HG03159 (cell line): ENCODE measurements at regions not wholly inside any gene's neighbourhood (a gene's known extent, or its start where the extent isn't known, plus 50 kb on each side); places are given as distances from the start of the nearest gene placed in this dataset.

ENCODE experiments used
- ATAC-seq: cut with Tn5 transposase; IDR thresholded peaks from one replicate; pipeline ENCODE4 v1.9.1; 2021; ENCODE audit warnings: mild to moderate bottlenecking, moderate library complexity; ENCODE audit not compliant: unreplicated experiment

DNA sequence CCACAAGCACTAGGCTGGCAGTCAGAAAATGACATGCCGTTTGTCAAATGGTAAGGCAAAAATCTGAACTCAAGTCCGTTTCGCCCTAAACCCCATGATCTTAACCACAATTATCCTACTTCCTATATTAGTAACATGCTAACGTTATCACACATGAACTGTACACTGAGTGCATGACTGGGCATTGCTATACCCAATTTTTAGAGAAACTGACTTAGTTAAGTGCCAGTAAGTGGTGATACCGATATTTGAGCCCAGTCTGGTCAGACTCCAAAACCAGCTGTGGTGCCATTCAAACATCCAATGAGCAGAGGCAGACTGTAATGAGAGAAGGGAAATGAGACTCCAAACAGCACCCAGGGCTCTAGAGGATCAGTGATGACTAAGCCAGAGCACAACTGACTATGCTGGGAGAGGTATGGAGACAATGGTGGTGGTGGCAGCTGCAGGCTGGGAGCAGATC, 311.7 kb upstream of the PKDCC start:
- peak; percentile 93 for ATAC-seq

- peak; percentile 28 for ATAC-seq
Measured at GRCh38 chr2:41736586-41736985, 311.2 kb upstream of the PKDCC start.

DNA sequence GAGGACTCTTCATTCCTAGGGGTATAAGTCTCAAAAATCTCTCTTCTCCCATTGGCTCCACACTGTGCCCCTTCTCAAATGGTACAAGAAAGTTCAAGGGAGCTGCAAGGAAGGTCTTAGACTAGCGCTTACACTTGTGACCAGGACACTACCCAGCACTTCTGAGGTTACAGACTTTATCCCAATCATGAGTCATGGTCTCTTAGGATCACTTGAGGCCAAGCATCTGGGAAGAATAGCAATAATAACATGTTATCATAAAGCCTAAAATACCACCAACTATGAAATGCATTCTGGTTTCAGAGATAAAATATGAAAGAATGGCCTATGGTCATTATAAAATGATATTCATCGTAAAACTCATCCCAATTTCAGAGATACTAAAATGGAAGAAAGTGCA, 309.9 kb upstream of the PKDCC start:
- no peak for ATAC-seq

- peak; percentile 99 for ATAC-seq
Measured at GRCh38 chr2:41741951-41742595, 305.7 kb upstream of the PKDCC start.

DNA sequence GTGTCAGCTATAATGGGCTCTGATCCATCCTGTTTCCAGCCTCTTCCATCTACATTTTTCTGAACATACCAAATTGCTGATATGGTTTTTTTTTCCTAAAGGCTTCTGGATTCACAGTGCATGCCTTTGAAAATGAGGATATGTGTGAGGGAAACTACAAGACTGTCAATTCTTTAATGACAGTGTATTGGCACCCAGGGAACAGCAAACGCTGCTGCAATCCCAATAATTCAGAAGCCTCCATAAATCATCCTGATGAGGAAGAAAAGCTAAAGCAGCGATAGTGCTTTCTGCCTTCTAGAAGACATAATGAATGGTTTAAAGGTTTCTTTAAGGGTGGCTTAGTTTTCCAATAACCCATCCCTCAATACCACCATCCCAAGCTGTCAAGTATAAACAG, 304.5 kb upstream of the PKDCC start:
- ATAC-seq: no peak

DNA sequence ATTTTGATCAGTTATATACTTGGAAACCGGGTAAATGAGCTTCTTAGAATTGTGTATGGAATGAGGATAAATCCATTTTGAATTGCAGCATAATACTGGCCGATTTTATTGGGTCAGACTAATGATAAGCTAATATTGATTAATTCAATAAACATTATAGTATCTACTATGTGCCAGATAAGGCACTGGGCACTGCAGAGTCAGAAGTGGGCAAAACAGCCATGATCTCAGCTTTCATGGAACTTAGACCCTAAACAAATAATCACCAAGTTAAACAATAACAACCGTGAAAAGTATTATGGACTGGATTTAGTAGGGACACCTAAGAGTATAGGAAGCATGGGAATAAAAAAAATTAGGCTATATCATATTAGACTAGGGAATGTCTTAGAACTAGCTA, 297.0 kb upstream of the PKDCC start:
- ATAC-seq: no peak

DNA sequence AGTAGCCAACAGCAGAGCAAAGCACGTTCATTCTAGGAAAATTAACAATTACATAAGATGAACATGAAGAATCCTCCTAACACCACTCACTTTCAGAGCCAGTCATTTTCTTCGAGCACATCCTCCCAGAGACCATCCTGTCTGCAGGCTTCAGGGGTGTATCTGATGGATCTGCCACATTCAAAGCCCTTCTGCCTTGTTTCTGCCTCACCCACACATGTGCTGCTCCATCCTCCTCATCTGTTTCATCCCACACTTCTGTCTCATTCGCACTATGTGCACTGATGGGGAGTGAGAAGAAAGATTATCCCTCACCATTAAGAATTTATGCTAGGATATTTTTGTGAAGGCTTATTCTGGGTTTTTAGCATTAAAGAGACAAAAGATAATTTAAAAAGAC, 287.9 kb upstream of the PKDCC start:
- ATAC-seq: no peak

GRCh38 chr2:41763141-41763540, 284.7 kb upstream of the PKDCC start:
- ATAC-seq: no peak

- ATAC-seq: no peak
Measured at GRCh38 chr2:41764131-41764530, 283.7 kb upstream of the PKDCC start.

DNA sequence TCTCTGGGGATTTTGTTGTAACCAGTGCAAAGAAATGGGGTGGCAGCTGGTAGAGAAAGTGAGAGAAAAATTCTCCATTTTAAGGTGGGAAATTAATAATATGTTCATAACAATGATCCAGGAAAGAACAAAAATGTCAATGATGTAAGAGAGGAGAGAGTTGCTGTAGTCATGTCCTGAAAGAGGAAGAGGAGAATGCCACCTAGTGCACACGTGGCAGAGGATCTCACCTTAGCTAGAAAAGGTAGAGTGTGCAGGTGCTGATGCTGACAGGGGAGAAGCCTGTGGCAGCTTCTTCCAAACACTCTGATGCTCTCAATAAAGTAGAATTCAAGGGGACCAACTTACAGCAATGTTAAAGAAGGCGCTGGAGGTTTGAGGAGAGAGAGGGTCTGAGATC, 282.9 kb upstream of the PKDCC start:
- ATAC-seq: no peak

- no peak for ATAC-seq
Measured at GRCh38 chr2:41768310-41768709, 279.5 kb upstream of the PKDCC start.

DNA sequence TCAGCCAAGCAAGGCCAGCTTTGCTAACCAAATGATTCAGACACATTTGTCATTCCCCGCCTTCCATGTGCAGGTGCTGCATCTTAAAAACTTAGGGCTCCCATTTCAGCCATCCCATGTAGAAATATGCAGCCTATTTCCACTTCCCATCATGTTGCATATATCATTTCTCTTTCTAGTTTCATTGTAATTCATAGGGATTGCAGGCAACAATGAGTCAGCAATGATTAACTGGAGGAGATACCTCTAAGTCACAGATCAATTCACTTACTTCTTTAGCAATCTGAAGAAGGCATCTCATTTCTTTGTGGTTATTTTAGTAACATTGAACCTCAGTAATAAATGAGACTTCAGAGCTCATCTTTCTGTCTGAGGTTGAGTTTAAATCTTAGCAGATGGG, 276.1 kb upstream of the PKDCC start:
- ATAC-seq: no peak

GRCh38 chr2:41772697-41773096, 275.1 kb upstream of the PKDCC start:
- no peak for ATAC-seq

DNA sequence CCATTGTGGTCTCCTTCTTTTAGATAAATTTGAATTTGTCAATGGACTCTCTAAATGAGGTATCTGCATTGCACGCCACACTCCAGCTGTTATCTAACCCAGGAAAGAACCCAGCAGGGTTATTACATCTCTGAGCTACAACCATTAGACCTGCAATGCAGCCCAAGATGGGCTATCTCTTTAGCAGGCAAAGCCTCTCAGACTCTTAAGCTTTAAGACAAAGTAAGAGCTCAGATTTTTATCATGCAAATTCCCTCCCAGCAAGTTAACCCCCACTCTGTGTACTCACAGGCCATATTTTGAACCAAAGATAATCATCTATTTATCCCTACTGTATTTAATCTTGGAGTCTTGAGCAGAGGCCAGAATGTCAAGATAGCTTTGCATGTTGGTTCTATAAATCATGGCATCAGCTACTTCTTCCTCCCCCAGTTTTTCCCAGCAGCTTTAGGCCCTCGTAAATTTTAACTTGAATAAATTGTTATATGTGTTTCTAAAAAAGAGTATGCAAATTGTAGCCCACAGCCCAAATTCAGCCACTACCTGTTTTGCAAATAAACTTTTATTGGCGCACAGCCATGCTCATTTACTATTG, 273.7 kb upstream of the PKDCC start:
- no peak for ATAC-seq

DNA sequence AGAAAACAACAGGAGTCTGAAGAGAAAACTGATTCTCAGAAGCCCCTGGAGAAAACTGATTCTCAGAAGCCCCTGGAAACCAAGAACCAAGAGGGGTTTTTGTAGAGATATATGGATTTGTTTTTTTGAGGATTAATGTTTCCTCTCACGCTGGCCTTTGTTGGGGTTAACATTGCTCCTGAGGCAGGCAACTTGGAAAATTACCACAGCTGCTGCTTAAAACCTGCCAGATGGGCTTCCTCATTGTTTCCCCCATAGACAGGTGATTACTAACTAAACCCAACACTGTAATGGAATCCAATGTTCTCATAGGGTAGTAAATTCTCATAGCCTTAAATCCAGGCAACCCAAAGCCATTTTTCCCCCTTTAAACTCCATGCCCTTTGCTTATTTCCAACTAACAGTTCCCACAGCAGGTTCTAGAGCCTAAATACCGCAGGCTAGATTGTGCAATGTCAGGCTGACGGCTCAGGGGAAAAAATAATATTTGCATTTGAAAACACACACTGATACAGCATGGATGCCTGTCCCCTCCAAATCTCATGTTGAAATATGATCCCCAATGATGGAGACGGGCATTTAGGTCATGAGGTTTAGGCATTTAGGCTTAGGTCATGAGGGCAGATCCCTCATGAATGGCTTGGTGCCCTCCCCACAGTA, 272.3 kb upstream of the PKDCC start:
- ATAC-seq: no peak

- ATAC-seq: no peak
Measured at GRCh38 chr2:41779888-41780287, 267.9 kb upstream of the PKDCC start.

- ATAC-seq: peak; percentile 68
Measured at GRCh38 chr2:41782306-41783158, 265.3 kb upstream of the PKDCC start.

GRCh38 chr2:41784496-41784895, 263.3 kb upstream of the PKDCC start:
- no peak for ATAC-seq

GRCh38 chr2:41785251-41786022, 262.4 kb upstream of the PKDCC start:
- no peak for ATAC-seq

DNA sequence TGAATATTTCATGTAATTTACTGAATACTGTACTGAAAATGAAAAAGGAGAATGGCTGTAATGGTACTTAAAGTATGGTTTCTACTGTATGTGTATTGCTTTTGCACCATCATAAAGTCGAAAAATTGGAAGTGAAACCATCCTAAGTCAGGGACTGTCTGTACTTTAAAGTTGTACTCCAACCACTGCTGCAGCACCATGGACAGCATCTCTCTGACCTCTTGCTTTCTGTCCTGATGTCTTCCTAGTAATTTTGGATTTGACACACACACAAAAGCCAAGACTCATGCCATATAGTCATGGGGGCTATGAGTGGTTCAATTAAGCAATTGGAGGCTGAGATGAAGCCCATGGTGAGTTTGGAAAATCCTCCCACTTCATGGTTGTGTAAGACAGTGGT, 256.3 kb upstream of the PKDCC start:
- no peak for ATAC-seq

GRCh38 chr2:41803361-41803760, 244.5 kb upstream of the PKDCC start:
- no peak for ATAC-seq
